Mesenchymal stem cell (in vitro differentiated cells and primary cell): ENCODE measurements at regions not wholly inside any gene's neighbourhood (a gene's known extent, or its start where the extent isn't known, plus 50 kb on each side); places are given as distances from the start of the nearest gene placed in this dataset.

Source experiments
- DNase-seq: peaks from one replicate; pipeline ENCODE4 v3.0.0-alpha.2; 2013
- H2AFZ ChIP-seq: one replicate; pipeline ENCODE4 v1.6.1; 2013; ENCODE audit warnings: low read depth, mild to moderate bottlenecking, control low read depth, inconsistent platforms, low read length, moderate library complexity
- H2AK5ac ChIP-seq: 2 replicates; pipeline ENCODE4 v1.6.1; 2013; ENCODE audit warnings: low read length, moderate library complexity, mild to moderate bottlenecking, inconsistent platforms; ENCODE audit not compliant: severe bottlenecking
- H2BK120ac ChIP-seq: one replicate; pipeline ENCODE4 v1.6.1; 2013; ENCODE audit warnings: low read depth, mild to moderate bottlenecking, inconsistent platforms, low read length, moderate library complexity
- H2BK12ac ChIP-seq, 2 experiments: one replicate each; pipeline ENCODE4 v1.6.1; 2013; ENCODE audit warnings: inconsistent platforms in 2 of 2, low read length in 2 of 2, mild to moderate bottlenecking in 2 of 2, moderate library complexity in 2 of 2, control low read depth in 1 of 2
- H2BK15ac ChIP-seq: one replicate; pipeline ENCODE4 v1.6.1; 2013; ENCODE audit warnings: mild to moderate bottlenecking, low read depth, inconsistent platforms; ENCODE audit not compliant: poor library complexity, severe bottlenecking
- H2BK5ac ChIP-seq: 2 replicates; pipeline ENCODE4 v1.6.1; 2013; ENCODE audit warnings: low read depth, mild to moderate bottlenecking, low read length, control low read depth, inconsistent platforms; ENCODE audit not compliant: poor library complexity, severe bottlenecking
- H3K14ac ChIP-seq, 2 experiments: one replicate each; pipeline ENCODE4 v1.6.1; 2013; ENCODE audit warnings: inconsistent platforms in 2 of 2, low read length in 2 of 2, control low read depth in 1 of 2, mild to moderate bottlenecking in 1 of 2, moderate library complexity in 1 of 2
- H3K18ac ChIP-seq, 2 experiments: one replicate each; pipeline ENCODE4 v1.6.1; 2013; ENCODE audit warnings: inconsistent platforms in 2 of 2, low read length in 2 of 2, control low read depth in 1 of 2, low read depth in 1 of 2, mild to moderate bottlenecking in 1 of 2
- H3K23ac ChIP-seq, 2 experiments: one replicate each; pipeline ENCODE4 v1.6.1; 2013; ENCODE audit warnings: inconsistent platforms in 2 of 2, low read length in 2 of 2, mild to moderate bottlenecking in 2 of 2, moderate library complexity in 2 of 2, control low read depth in 1 of 2
- H3K27ac ChIP-seq: 2 replicates; pipeline ENCODE4 v1.5.1; 2013; ENCODE audit warnings: mild to moderate bottlenecking, moderate library complexity, low read length, control low read depth, inconsistent platforms; ENCODE audit not compliant: poor library complexity, severe bottlenecking
- H3K27me3 ChIP-seq, 2 experiments: 2 replicates each; pipeline versions ENCODE4 v1.6.1 to v1.7.0; 2013; ENCODE audit warnings: low read length in 2 of 2, mild to moderate bottlenecking in 2 of 2, moderate library complexity in 2 of 2, control low read depth in 1 of 2, inconsistent platforms in 1 of 2; ENCODE audit not compliant: control insufficient read depth in 1 of 2, insufficient read depth in 1 of 2
- H3K36me3 ChIP-seq, 2 experiments: 2 replicates each; pipeline versions ENCODE4 v1.6.1 to v1.7.0; 2013; ENCODE audit warnings: low read length in 2 of 2, control low read depth in 1 of 2, inconsistent platforms in 1 of 2, low read depth in 1 of 2, mild to moderate bottlenecking in 1 of 2; ENCODE audit not compliant: insufficient read depth in 2 of 2, control insufficient read depth in 1 of 2
- H3K4ac ChIP-seq, 2 experiments: one replicate each; pipeline ENCODE4 v1.6.1; 2013; ENCODE audit warnings: inconsistent platforms in 2 of 2, low read length in 2 of 2, mild to moderate bottlenecking in 2 of 2, moderate library complexity in 2 of 2, control low read depth in 1 of 2, low read depth in 1 of 2
- H3K4me1 ChIP-seq: 2 replicates; pipeline ENCODE4 v1.6.1; 2013; ENCODE audit warnings: low read depth, low read length, control low read depth; ENCODE audit not compliant: control insufficient read depth, insufficient read depth
- H3K4me2 ChIP-seq: 2 replicates; pipeline ENCODE4 v1.6.1; 2013; ENCODE audit warnings: low read length, mild to moderate bottlenecking, inconsistent platforms; ENCODE audit not compliant: poor library complexity, severe bottlenecking
- H3K4me3 ChIP-seq, 2 experiments: 2 replicates each; pipeline versions ENCODE4 v1.5.1 to v1.7.0; 2013; ENCODE audit warnings: low read length in 2 of 2, mild to moderate bottlenecking in 2 of 2, control low read depth in 1 of 2, low read depth in 1 of 2; ENCODE audit not compliant: insufficient read depth in 1 of 2
- H3K79me1 ChIP-seq: replicated peaks from 2 replicates; pipeline ENCODE4 v1.6.1; 2013; ENCODE audit warnings: mild to moderate bottlenecking, control low read depth, low read length, inconsistent platforms; ENCODE audit not compliant: poor library complexity, severe bottlenecking
- H3K9ac ChIP-seq: 2 replicates; pipeline ENCODE4 v1.7.0; 2013; ENCODE audit warnings: mild to moderate bottlenecking, low read length, moderate library complexity
- H3K9me3 ChIP-seq: 2 replicates; pipeline ENCODE4 v1.7.0; 2013; ENCODE audit warnings: mild to moderate bottlenecking, low read length; ENCODE audit not compliant: control insufficient read depth
- H4K8ac ChIP-seq: one replicate; pipeline ENCODE4 v1.6.1; 2013; ENCODE audit warnings: inconsistent platforms, mild to moderate bottlenecking, low read length, moderate library complexity
- H4K91ac ChIP-seq: one replicate; pipeline ENCODE4 v1.6.1; 2013; ENCODE audit warnings: mild to moderate bottlenecking, low read length, inconsistent platforms
- WGBS: methylation state at CpG from one replicate; pipeline ENCODE4 v1.1.7; 2013; ENCODE audit warnings: mixed read lengths; 5-methylcytosine and 5-hydroxymethylcytosine counted together

- no CpG with 5 or more reads among the region's 1 CpG for WGBS
- H2BK120ac ChIP-seq: no peak overlapping the region
- H3K14ac ChIP-seq: no peak overlapping the region
- H4K91ac ChIP-seq: no peak overlapping the region
- H3K9me3 ChIP-seq: no peaks in the 10 kb centered on the region
- H3K18ac ChIP-seq: no peak overlapping the region
- no peak overlapping the region for H3K4ac ChIP-seq
- DNase-seq: no peak
- no peak overlapping the region for H3K9ac ChIP-seq
- H2BK15ac ChIP-seq: no peak overlapping the region
- no peaks in the 10 kb centered on the region for H3K79me1 ChIP-seq
- H3K4me1 ChIP-seq: no peaks in the 10 kb centered on the region
- H3K4me3 ChIP-seq: no peak overlapping the region
- no peak overlapping the region for H3K27ac ChIP-seq
- no peak overlapping the region for H2AK5ac ChIP-seq
- no peak overlapping the region for H3K23ac ChIP-seq
- H3K36me3 ChIP-seq: no peaks in the 10 kb centered on the region
- H3K4me2 ChIP-seq: no peak overlapping the region
- H2BK5ac ChIP-seq: no peak overlapping the region
- H2BK12ac ChIP-seq: no peak overlapping the region
- no peaks in the 10 kb centered on the region for H3K27me3 ChIP-seq
- H4K8ac ChIP-seq: no peak overlapping the region
- H2AFZ ChIP-seq: no peak overlapping the region
Measured at GRCh38 chr13:69306766-69307165, 800.9 kb upstream of the ATXN8OS start.

DNA sequence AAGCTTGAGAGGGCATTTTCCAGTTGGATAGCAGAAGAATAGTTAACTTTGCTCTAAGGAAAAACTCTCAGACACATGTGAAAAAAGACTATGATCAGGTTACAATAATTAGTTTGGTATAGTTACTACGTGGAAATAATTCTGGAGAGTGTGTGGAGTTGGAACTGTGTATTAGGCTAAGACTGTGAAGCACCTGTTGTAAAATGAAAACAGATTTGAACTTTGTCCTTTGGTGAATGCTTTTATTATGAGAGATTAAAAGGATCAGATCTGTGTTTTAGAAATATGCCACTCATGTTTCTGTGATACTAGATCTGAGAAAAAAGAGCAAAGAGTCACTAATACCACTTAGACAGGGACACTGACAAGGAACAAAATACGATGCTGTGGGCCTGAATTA lies 807.5 kb upstream of the ATXN8OS start:
- Histone ChIP-seq H3K27ac (no peak overlapping the region), H3K4me3 (no peak overlapping the region), H3K9ac (no peak overlapping the region), H3K4me2 (no peak overlapping the region), H3K9me3 (no peaks in the 10 kb centered on the region), H3K27me3 (no peaks in the 10 kb centered on the region), H4K8ac (no peak overlapping the region), H3K79me1 (no peaks in the 10 kb centered on the region), H3K23ac (no peak overlapping the region), H2BK5ac (no peak overlapping the region), H3K4ac (no peak overlapping the region), H2AFZ (no peak overlapping the region), H2BK15ac (no peak overlapping the region), H4K91ac (no peak overlapping the region), H3K4me1 (no peaks in the 10 kb centered on the region), H2BK120ac (no peak overlapping the region), H2BK12ac (no peak overlapping the region), H3K18ac (no peak overlapping the region), H2AK5ac (no peak overlapping the region), H3K14ac (no peak overlapping the region), H3K36me3 (no peaks in the 10 kb centered on the region)
- DNase-seq: no peak
- WGBS: 38% methylated on average over 1 of the region's 2 CpGs

GRCh38 chr13:69296130-69296529 lies 811.5 kb upstream of the ATXN8OS start:
- no peaks in the 10 kb centered on the region for H3K79me1 ChIP-seq
- no peak overlapping the region for H3K18ac ChIP-seq
- 80% methylated on average over 1 of the region's 1 CpG for WGBS
- no peak overlapping the region for H3K4ac ChIP-seq
- H3K4me1 ChIP-seq: no peaks in the 10 kb centered on the region
- no peaks in the 10 kb centered on the region for H3K36me3 ChIP-seq
- H3K4me3 ChIP-seq: no peak overlapping the region
- no peak overlapping the region for H3K23ac ChIP-seq
- no peak overlapping the region for H2BK12ac ChIP-seq
- H2BK5ac ChIP-seq: no peak overlapping the region
- H3K27ac ChIP-seq: no peak overlapping the region
- H2AK5ac ChIP-seq: no peak overlapping the region
- H3K27me3 ChIP-seq: no peaks in the 10 kb centered on the region
- no peak overlapping the region for H2BK15ac ChIP-seq
- no peak overlapping the region for H3K14ac ChIP-seq
- no peak overlapping the region for H4K91ac ChIP-seq
- H4K8ac ChIP-seq: no peak overlapping the region
- no peaks in the 10 kb centered on the region for H3K9me3 ChIP-seq
- no peak overlapping the region for H2AFZ ChIP-seq
- no peak for DNase-seq
- H3K9ac ChIP-seq: no peak overlapping the region
- H3K4me2 ChIP-seq: no peak overlapping the region
- H2BK120ac ChIP-seq: no peak overlapping the region

- Histone ChIP-seq H2AK5ac (no peak overlapping the region), H2AFZ (no peak overlapping the region), H2BK15ac (no peak overlapping the region), H3K9ac (no peak overlapping the region), H2BK12ac (no peak overlapping the region), H4K91ac (no peak overlapping the region), H3K27ac (no peak overlapping the region), H3K79me1 (no peaks in the 10 kb centered on the region), H4K8ac (no peak overlapping the region), H3K9me3 (no peaks in the 10 kb centered on the region), H3K36me3 (no peaks in the 10 kb centered on the region), H3K4me2 (no peak overlapping the region), H3K14ac (no peak overlapping the region), H2BK5ac (no peak overlapping the region), H3K18ac (no peak overlapping the region), H3K4me1 (no peaks in the 10 kb centered on the region), H3K4me3 (no peak overlapping the region), H3K4ac (no peak overlapping the region), H3K23ac (no peak overlapping the region), H3K27me3 (no peaks in the 10 kb centered on the region), H2BK120ac (no peak overlapping the region)
- WGBS: 100% methylated on average over 1 of the region's 2 CpGs
- no peak for DNase-seq
Measured at GRCh38 chr13:69292789-69293425, 814.7 kb upstream of the ATXN8OS start.
